Activated CD4-positive, alpha-beta T cell treated with anti-CD3 and anti-CD28 coated beads for 36 hours (primary cell): ENCODE measurements at regions not wholly inside any gene's neighbourhood (a gene's known extent, or its start where the extent isn't known, plus 50 kb on each side); places are given as distances from the start of the nearest gene placed in this dataset.

Source experiments
- ATAC-seq: fragments of 200-7000 bp; cut with Tn5 transposase; one replicate; pipeline ENCODE4 v1.10.0; 2021; ENCODE audit warnings: mild to moderate bottlenecking, moderate library complexity
- CTCF ChIA-PET: fragments of 350-600 bp; sonication (Branson Sonifier 250); formaldehyde crosslinking; loops from one replicate; lab custom pipeline; 2021; ENCODE audit warnings: antibody characterized with exemption; lab: Charles Lee
- POLR2A ChIA-PET: fragments of 350-600 bp; sonication (Branson Sonifier 250); formaldehyde crosslinking; loops from one replicate; lab custom pipeline; 2021; ENCODE audit warnings: antibody characterized with exemption, inconsistent platforms; lab: Charles Lee
- DNase-seq: peaks from one replicate; pipeline ENCODE4 v3.0.0-alpha.2; 2020
- H3K27ac Mint-ChIP-seq: one replicate; pipeline ENCODE4 v1.8.0; 2021; ENCODE audit warnings: mixed read lengths
- H3K27me3 Mint-ChIP-seq: one replicate; pipeline ENCODE4 v1.8.0; 2021; ENCODE audit warnings: mixed read lengths
- H3K36me3 Mint-ChIP-seq: one replicate; pipeline ENCODE4 v1.8.0; 2021; ENCODE audit warnings: low read depth, mixed read lengths
- H3K4me1 Mint-ChIP-seq: one replicate; pipeline ENCODE4 v1.8.0; 2021; ENCODE audit warnings: mixed read lengths
- H3K4me3 Mint-ChIP-seq: one replicate; pipeline ENCODE4 v1.8.0; 2021; ENCODE audit warnings: mild to moderate bottlenecking, moderate library complexity, mixed read lengths
- H3K9me3 Mint-ChIP-seq: one replicate; pipeline ENCODE4 v1.8.0; 2021; ENCODE audit warnings: low read depth, mixed read lengths
- intact Hi-C, 2 experiments: fragments of 100-400 bp; cut with DNase I in 1 of 2; cut with micrococcal nuclease in 1 of 2; formaldehyde crosslinking; loops; one replicate each; pipeline versions ENCODE4 v1.14.2 to v1.15.1; 2022 to 2024; cut with DNase I, micrococcal nuclease

DNA sequence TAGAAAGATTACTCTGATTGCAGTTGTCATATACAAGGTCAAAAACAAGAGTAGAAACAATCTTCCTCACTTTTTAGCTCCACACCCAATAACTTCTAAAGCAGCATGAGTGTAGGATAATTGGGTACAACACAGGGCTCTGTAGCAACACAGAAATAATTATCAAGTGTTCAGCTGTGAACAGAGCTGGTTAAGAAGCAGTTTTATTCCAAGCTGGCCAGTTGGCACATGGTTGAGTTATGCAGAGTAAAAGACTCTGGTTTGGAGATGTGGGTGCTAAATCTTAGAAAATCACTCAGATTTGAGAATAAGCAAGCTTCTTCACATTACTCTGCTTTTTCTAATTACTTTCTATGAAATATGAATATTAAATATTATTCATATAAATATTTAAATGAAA is 118.5 kb downstream of the KIF2B start:
- Mint-ChIP-seq H3K27me3 (no peaks in the 10 kb centered on the region), H3K27ac (no peak overlapping the region), H3K4me3 (no peak overlapping the region), H3K4me1 (no peaks in the 10 kb centered on the region), H3K9me3 (peaks cover 6% of the 10 kb centered on the region), H3K36me3 (no peaks in the 10 kb centered on the region)
- DNase-seq (no peak), ATAC-seq (no peak)
- ChIA-PET POLR2A (no interaction called here), CTCF (no interaction called here)
- intact Hi-C loops = no loop called here

DNA sequence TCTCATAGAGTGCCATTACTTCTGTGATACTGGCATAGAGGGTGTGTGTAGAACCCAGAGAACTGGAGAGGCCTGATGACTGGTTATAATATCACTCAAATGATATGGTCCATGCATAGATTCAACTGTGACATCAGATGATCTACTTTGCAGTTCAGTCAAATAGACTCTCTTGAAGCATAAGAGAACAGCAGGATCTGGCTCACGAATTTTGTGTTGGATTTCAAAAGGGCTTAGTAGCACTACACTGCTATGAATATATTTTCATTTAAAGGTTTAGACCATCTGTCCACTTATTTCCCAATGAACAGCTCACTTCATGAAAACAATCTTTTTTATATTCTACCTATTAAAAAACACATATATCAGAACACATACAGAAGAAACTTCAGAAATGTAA is 119.7 kb downstream of the KIF2B start:
- ChIA-PET CTCF (no interaction called here), POLR2A (no interaction called here)
- no peak overlapping the region for H3K4me3 Mint-ChIP-seq
- no peak for ATAC-seq
- H3K27ac Mint-ChIP-seq = no peak overlapping the region
- no peak for DNase-seq
- no peaks in the 10 kb centered on the region for H3K27me3 Mint-ChIP-seq
- H3K9me3 Mint-ChIP-seq = peaks cover 6% of the 10 kb centered on the region
- no peaks in the 10 kb centered on the region for H3K36me3 Mint-ChIP-seq
- H3K4me1 Mint-ChIP-seq = no peaks in the 10 kb centered on the region
- intact Hi-C loops = no loop called here

DNA sequence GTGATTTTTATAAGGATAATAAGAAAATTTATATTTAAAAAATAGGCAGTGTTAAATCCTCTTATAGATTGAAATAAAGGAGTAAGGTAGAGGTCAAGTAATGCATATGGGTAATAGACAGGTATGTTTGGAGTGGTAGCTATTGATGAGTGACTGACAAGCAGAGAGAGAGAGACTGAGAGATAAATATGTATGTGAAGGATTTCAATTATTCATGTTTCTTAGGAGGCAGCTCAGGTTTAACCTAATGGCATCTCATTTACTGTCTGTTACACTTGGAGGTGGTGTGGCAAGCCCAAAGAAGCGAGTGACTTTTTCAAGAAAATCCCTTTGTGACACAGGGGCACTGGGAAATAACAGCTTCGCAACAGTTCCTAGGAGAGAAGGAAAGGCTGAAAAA is 120.2 kb downstream of the KIF2B start:
- ChIA-PET CTCF (no interaction called here), POLR2A (no interaction called here)
- DNase-seq (no peak), ATAC-seq (no peak)
- intact Hi-C loops = no loop called here
- Mint-ChIP-seq H3K27ac (no peak overlapping the region), H3K4me3 (no peak overlapping the region), H3K4me1 (no peaks in the 10 kb centered on the region), H3K9me3 (peaks cover 6% of the 10 kb centered on the region), H3K36me3 (no peaks in the 10 kb centered on the region), H3K27me3 (no peaks in the 10 kb centered on the region)

DNA sequence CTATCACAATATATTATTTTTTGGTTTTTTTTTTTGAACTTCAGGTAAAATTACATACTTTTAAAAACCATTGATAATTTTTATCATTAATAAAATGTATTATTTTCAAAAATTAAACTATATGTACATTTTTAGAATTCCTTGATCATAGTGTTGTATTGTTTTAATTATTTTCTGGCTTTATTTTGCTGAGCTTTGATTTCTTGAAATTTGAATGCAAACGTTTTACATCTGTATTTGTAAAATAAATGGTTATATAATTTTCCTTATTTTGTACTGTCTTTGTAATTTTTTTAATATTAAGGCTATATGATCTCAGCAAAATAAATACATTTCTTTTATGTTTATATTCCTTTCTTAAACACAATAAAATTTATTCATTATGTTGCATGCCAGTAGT is 125.6 kb downstream of the KIF2B start:
- Mint-ChIP-seq H3K4me1 (no peaks in the 10 kb centered on the region), H3K27ac (no peak overlapping the region), H3K27me3 (no peaks in the 10 kb centered on the region), H3K4me3 (no peak overlapping the region), H3K9me3 (peaks cover 15% of the 10 kb centered on the region), H3K36me3 (no peaks in the 10 kb centered on the region)
- intact Hi-C loops = no loop called here
- CTCF ChIA-PET = no interaction called here
- ATAC-seq = no peak
- POLR2A ChIA-PET = no interaction called here
- no peak for DNase-seq

- H3K9me3 Mint-ChIP-seq = peaks cover 23% of the 10 kb centered on the region
- CTCF ChIA-PET = interaction anchor here (0.7 kb wide), 1 partner anchor 348 kb away, joined by 3 read pairs; no protein-coding TSS in a partner anchor
- no peak overlapping the region for H3K4me3 Mint-ChIP-seq
- DNase-seq = no peak
- no peak overlapping the region for H3K27ac Mint-ChIP-seq
- POLR2A ChIA-PET = no interaction called here
- no peaks in the 10 kb centered on the region for H3K36me3 Mint-ChIP-seq
- no peaks in the 10 kb centered on the region for H3K27me3 Mint-ChIP-seq
- intact Hi-C loops = no loop called here
- no peaks in the 10 kb centered on the region for H3K4me1 Mint-ChIP-seq
- ATAC-seq = no peak
Observed at GRCh38 chr17:53949473-53950090, 126.9 kb downstream of the KIF2B start.

DNA sequence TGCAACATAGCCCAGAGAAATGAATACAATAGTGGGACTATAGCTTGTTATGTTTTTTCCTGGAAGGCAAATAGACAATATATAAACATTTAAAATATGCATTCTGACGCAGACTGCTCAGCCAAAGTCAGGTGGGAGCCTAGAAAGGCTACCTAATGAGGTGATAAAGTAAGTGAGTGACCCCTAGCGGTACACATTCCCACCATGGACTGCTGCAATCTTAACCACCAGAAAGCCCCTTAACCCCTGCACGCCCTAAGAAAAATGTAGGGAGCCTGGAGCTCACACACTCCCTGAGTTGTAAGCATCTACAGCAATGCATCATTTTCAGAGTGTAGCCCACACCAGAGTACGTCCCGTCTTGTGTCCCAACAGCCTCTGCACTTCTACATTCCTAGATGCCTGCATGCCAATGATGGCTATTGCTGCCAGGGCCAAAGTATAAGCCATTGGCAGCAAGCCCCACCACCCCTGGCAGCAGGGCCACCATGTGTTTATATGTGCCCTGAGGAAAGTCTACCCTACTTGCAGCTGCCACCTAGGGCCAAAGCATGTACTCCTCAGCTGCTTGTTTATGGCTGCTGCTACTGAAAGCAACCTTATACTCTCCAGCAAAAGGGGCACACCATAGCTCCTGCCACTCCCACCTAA is 127.6 kb downstream of the KIF2B start:
- CTCF ChIA-PET = no interaction called here
- Mint-ChIP-seq H3K27me3 (no peaks in the 10 kb centered on the region), H3K36me3 (no peaks in the 10 kb centered on the region), H3K4me1 (no peaks in the 10 kb centered on the region), H3K4me3 (no peak overlapping the region), H3K27ac (no peak overlapping the region), H3K9me3 (peaks cover 27% of the 10 kb centered on the region)
- POLR2A ChIA-PET = no interaction called here
- intact Hi-C loops = no loop called here
- DNase-seq (no peak), ATAC-seq (no peak)

DNA sequence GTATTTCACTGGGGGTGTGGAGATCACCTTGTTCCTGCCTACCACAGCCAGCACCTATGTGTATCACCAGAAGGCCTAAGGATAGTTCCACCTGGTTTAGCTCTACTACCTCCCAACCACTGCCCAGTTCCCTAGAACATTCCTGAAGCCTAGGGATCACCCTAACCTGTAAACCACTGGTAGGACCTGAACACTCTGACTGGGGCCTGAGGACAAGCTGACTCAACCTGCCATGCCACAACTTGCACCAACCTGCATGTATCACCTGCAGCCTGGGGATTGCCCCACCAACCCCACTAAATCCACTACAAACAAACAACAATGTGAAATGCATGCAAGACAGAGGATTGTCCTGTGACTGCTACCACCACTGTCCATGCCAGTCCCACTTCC is 128.1 kb downstream of the KIF2B start:
- no peaks in the 10 kb centered on the region for H3K36me3 Mint-ChIP-seq
- no peak for DNase-seq

DNA sequence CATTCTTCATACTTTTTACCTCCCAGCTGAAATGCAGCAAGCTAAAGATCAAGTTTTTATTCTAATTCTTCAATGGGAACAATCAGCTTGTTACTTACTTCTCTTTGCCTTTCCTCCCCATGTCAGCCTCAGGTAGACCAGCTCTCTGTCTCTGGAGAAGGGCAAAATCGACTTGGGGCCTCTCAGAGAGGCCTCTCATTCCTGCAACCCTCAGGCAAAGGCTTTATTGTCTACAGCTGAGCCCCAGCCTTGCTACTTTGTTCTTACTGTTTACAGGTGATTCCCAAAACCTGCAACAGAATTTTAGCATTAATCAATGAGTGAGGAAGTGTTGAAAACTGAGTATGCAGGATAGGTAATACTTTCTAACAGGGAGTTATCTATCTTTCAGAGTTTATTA is 148.6 kb downstream of the KIF2B start:
- Mint-ChIP-seq H3K9me3 (peaks cover 10% of the 10 kb centered on the region), H3K27me3 (no peaks in the 10 kb centered on the region), H3K27ac (no peak overlapping the region), H3K4me3 (no peak overlapping the region), H3K4me1 (no peaks in the 10 kb centered on the region), H3K36me3 (no peaks in the 10 kb centered on the region)
- DNase-seq (no peak), ATAC-seq (no peak)
- POLR2A ChIA-PET = no interaction called here
- CTCF ChIA-PET = no interaction called here
- intact Hi-C loops = no loop called here

More for the DNA sequence above, 128.1 kb downstream of the KIF2B start:
- CTCF ChIA-PET = no interaction called here
- intact Hi-C loops = no loop called here
- Mint-ChIP-seq H3K27ac (no peak overlapping the region), H3K4me1 (no peaks in the 10 kb centered on the region), H3K27me3 (no peaks in the 10 kb centered on the region), H3K4me3 (no peak overlapping the region), H3K9me3 (peaks cover 30% of the 10 kb centered on the region)
- POLR2A ChIA-PET = no interaction called here
- no peak for ATAC-seq

DNA sequence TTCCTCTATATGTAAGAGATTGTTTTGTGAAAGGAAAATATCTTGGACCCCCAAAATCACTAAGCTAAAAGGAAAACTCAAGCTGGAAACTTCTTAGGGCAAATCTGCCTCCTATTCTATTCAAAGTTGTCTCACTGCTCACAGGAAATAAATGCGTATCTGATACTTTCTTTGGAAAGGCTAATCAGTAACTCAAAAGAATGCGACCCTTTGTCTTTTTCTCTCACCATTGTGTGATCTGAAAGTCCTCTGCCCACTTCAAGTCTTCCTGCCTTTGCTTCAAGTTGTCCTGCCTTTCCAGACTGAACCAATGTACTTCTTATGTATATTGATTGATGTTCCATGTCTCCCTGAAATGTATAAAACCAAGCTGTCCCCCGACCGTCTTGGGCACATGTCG is 157.3 kb downstream of the KIF2B start:
- ChIA-PET POLR2A (no interaction called here), CTCF (interaction anchor here (0.6 kb wide), 1 partner anchor 179 kb away, joined by 4 read pairs; no protein-coding TSS in a partner anchor)
- ATAC-seq (no peak), DNase-seq (no peak)
- no peaks in the 10 kb centered on the region for H3K36me3 Mint-ChIP-seq
- H3K27ac Mint-ChIP-seq = no peak overlapping the region
- no peaks in the 10 kb centered on the region for H3K27me3 Mint-ChIP-seq
- intact Hi-C loops = no loop called here
- H3K4me3 Mint-ChIP-seq = no peak overlapping the region
- H3K9me3 Mint-ChIP-seq = peaks cover 7% of the 10 kb centered on the region
- no peaks in the 10 kb centered on the region for H3K4me1 Mint-ChIP-seq

- CTCF ChIA-PET = no interaction called here
- ATAC-seq (no peak), DNase-seq (no peak)
- Mint-ChIP-seq H3K4me3 (no peak overlapping the region), H3K27ac (no peak overlapping the region), H3K27me3 (no peaks in the 10 kb centered on the region), H3K9me3 (no peaks in the 10 kb centered on the region), H3K36me3 (no peaks in the 10 kb centered on the region), H3K4me1 (no peaks in the 10 kb centered on the region)
- intact Hi-C loops = no loop called here
- POLR2A ChIA-PET = no interaction called here
Observed at GRCh38 chr17:53996131-53996530, 173.4 kb downstream of the KIF2B start.

- no peak for ATAC-seq
- Mint-ChIP-seq H3K9me3 (no peaks in the 10 kb centered on the region), H3K36me3 (no peaks in the 10 kb centered on the region), H3K4me3 (no peak overlapping the region), H3K27me3 (no peaks in the 10 kb centered on the region), H3K4me1 (no peaks in the 10 kb centered on the region), H3K27ac (no peak overlapping the region)
- intact Hi-C loops = no loop called here
- ChIA-PET CTCF (no interaction called here), POLR2A (no interaction called here)
- no peak for DNase-seq
Observed at GRCh38 chr17:53996890-53997289, 174.2 kb downstream of the KIF2B start.

GRCh38 chr17:54007855-54008254 is 185.1 kb downstream of the KIF2B start:
- no peaks in the 10 kb centered on the region for H3K4me1 Mint-ChIP-seq
- no peaks in the 10 kb centered on the region for H3K27me3 Mint-ChIP-seq
- H3K27ac Mint-ChIP-seq = no peak overlapping the region
- no peaks in the 10 kb centered on the region for H3K36me3 Mint-ChIP-seq
- no peak for DNase-seq
- intact Hi-C loops = no loop called here
- peaks cover 14% of the 10 kb centered on the region for H3K9me3 Mint-ChIP-seq
- ChIA-PET POLR2A (no interaction called here), CTCF (no interaction called here)
- no peak overlapping the region for H3K4me3 Mint-ChIP-seq
- ATAC-seq = no peak
